Neural progenitor cell (in vitro differentiated cells): ENCODE measurements at regions not wholly inside any gene's neighbourhood (a gene's known extent, or its start where the extent isn't known, plus 50 kb on each side); places are given as distances from the start of the nearest gene placed in this dataset.

Experiments
- CTCF ChIP-seq: fragments of 200-600 bp; sonication (generic); IDR thresholded peaks from 2 replicates; pipeline ENCODE4 v1.5.1; 2017; ENCODE audit warnings: antibody characterized with exemption, mild to moderate bottlenecking
- EZH2 ChIP-seq: fragments of 200-600 bp; sonication (generic); IDR thresholded peaks from 2 replicates; pipeline ENCODE4 v1.6.1; 2017; ENCODE audit warnings: antibody characterized with exemption, mild to moderate bottlenecking, moderate library complexity
- EZH2phosphoT487 ChIP-seq: fragments of 200-600 bp; sonication (generic); IDR thresholded peaks from 2 replicates; pipeline ENCODE4 v1.6.1; 2017; ENCODE audit warnings: antibody characterized with exemption

- TF ChIP-seq EZH2 (no peak), CTCF (peak; percentile 41), EZH2phosphoT487 (no peak)
These were observed 209.0 kb upstream of the FBXL7 start for GRCh38 chr5:15290953-15291352.
